Cardiac fibroblast (primary cell): ENCODE measurements at regions not wholly inside any gene's neighbourhood (a gene's known extent, or its start where the extent isn't known, plus 50 kb on each side); places are given as distances from the start of the nearest gene placed in this dataset.

ENCODE experiments used
- DNase-seq, 2 donors: peaks; one replicate each; pipeline versions ENCODE4 v3.0.0 to v3.0.0-alpha.2; 2010; ENCODE audit warnings: low read depth in 2 of 2
- H3K4me3 ChIP-seq, 2 donors: replicated peaks in 1 of 2; 1 replicate in 1 of 2; 2 replicates in 1 of 2; pipeline ENCODE4 v1.5.1; 2011; ENCODE audit warnings: low read depth in 2 of 2, low read length in 2 of 2, mild to moderate bottlenecking in 2 of 2, moderate library complexity in 1 of 2
- CTCF ChIP-seq: IDR thresholded peaks from one replicate; pipeline ENCODE4 v1.5.1; 2011; ENCODE audit warnings: low read depth, mild to moderate bottlenecking, low read length, inconsistent platforms

- no peak overlapping the region for H3K4me3 ChIP-seq
These were observed 146.2 kb upstream of the RASSF8 start for GRCh38 chr12:25812295-25812694.

GRCh38 chr12:25813843-25814242 is 144.6 kb upstream of the RASSF8 start:
- no peak for TF ChIP-seq CTCF
- DNase-seq = no peak
- no peak overlapping the region for H3K4me3 ChIP-seq

More at GRCh38 chr12:25812295-25812694, 146.2 kb upstream of the RASSF8 start:
- DNase-seq = no peak
- TF ChIP-seq CTCF = no peak

DNA sequence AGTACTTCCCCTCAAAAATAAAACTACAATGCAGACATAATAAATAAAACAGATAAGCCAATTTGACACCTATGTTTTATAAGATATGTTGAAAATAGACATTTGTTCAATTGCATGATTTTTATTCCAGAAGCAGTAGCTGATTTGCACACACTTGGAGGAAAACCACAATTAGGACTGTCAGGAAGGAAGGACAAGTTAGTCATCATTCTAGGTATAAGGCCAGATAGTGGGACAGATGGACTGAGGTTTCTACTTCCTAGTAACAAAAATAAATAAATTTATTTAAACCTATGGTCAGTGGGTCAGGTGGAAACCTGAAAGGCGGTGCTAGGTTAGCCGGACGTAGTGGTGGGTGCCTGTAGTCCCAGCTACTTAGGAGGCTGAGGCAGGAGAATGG is 141.8 kb upstream of the RASSF8 start:
- no peak overlapping the region for H3K4me3 ChIP-seq
- no peak for DNase-seq

GRCh38 chr12:25817166-25817565 is 141.3 kb upstream of the RASSF8 start:
- peak in 1 of 2 donors; percentile 29 for DNase-seq
- TF ChIP-seq CTCF = no peak
- H3K4me3 ChIP-seq = no peak overlapping the region

More for the DNA sequence above, 141.8 kb upstream of the RASSF8 start:
- no peak for TF ChIP-seq CTCF

DNA sequence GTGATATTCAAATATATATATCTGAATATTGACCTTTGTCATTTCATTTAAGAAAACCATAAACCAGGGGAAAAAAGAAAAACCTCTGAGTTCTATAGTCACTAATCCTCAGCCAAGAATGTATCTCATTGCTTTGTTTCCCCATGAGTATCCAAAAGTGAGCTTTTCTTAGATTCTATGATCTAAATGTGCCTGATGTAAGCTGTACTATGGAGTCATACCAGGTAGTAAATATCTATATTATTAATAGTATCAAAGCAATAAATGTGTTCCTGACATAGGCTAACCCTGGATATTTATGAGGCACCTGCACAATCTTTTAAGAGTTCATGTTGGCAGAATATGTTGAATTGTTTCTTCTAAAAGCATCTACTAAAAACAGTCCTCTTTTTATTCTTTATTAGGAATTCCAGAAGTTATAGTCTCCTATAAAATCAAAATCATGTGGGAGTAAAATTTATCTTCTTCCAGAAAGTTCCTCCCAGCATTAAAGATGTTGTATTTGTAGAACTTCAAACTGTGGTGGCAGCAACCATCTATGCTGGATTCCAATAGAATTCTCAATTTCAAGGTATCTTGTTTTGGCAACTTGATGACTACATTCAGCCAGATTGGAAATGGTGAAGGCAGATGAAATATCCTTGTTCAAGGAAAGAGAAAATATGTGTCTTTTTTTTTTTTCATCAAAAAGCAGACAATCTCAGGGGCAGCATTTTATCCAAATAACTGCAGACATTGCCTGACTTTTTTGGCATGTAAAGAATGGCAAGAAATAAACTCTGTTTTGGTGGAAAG is 139.7 kb upstream of the RASSF8 start:
- no peak for DNase-seq
- no peak for TF ChIP-seq CTCF
- no peak overlapping the region for H3K4me3 ChIP-seq

DNA sequence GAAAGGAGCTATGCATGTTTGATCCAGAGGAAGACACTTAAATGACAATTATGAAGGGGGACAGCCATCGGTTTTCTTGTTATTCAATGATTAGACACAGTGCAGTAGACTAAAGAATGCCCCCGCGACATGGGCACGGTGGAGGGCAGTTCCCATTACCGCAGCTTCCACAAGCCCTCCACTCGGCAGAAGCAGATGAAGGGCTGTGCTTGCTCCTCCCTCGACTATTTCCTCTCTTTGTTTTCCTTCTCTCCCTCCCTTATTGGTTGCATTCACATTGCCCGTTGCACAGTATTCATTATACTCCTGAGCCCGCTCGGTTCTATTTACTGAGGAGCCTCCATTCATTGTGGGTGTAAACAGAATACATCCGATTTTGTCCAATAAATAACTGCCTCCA is 138.8 kb upstream of the RASSF8 start:
- no peak for TF ChIP-seq CTCF
- no peak for DNase-seq
- H3K4me3 ChIP-seq = no peak overlapping the region

DNA sequence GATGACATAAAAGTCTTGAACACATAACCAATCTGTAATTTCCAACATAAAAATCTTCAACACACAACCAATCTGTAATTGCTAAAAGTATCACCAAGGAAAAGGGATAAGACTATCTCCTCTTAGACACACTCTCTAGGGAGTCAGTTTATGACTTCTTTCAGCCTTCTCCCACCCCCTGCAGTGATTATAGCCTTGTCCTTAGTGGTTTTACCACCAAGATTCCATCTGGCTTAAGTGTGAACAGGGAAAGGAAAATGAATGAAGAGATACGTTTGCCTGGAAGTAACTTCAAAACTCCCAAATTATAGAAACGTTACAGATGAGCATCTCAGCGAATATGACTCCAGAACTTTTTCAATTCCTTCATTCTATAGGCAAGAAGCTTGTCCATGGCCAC is 136.2 kb upstream of the RASSF8 start:
- TF ChIP-seq CTCF = no peak
- H3K4me3 ChIP-seq = no peak overlapping the region
- no peak for DNase-seq
